Astrocyte of the spinal cord (primary cell): ENCODE measurements at regions not wholly inside any gene's neighbourhood (a gene's known extent, or its start where the extent isn't known, plus 50 kb on each side); places are given as distances from the start of the nearest gene placed in this dataset.
"Not testable (repeated sequence)": the region's sequence is repeated elsewhere in the genome, so short reads cannot be mapped to it uniquely, and the experiment has no call there.

Experiments
- DNase-seq: peaks from one replicate; pipeline ENCODE4 v3.0.0; 2011; ENCODE audit warnings: low read depth, low spot score
- H3K4me3 ChIP-seq: 2 replicates; pipeline ENCODE4 v1.5.1; 2011; ENCODE audit warnings: low read depth, mild to moderate bottlenecking, low read length, moderate library complexity
- in situ Hi-C: cut with HindIII; loops from 2 replicates; pipeline ENCODE4 v1.10.0; 2017; ENCODE audit warnings: low sequenced_read_pairs
- TF ChIP-seq, protein P1 (sequence below): IDR thresholded peaks from 2 replicates; pipeline ENCODE4 v1.5.1; 2012; ENCODE audit warnings: low read depth, mild to moderate bottlenecking, low read length, inconsistent platforms

DNA sequence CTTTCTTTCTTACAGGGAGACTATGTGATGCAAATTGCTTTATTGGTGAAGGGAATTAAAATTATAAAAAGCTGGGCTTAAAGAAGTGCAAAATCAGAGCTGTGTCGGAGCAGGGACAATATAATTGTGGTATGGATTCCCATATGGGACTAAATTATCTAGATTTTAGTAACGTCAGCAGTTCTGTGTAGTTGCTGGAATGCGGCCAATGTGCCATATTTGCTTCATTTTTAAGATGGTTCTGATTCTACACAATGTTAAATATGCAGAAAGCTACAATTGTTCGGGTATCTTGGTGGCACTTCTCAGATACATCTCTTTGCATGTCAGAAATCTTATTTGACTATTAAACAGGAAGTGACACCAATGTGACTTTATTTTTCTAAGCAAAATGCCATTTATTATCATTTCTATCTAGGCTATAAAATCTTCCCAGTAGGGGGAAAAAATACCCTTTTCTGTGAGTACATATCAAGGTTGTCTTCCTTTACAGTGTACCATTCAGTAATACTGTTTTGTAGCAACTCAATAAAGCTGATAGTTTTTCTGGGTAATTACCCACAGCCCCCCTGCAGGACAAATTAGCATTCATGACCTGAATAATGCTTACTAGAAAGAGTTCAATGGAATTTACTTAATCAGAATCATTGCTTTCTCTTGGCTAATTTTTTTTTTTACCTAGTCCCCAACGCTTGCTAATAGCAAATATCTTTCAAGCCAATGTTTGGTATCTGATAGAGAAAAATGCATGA lies 288.3 kb upstream of the ADGRL2 start:
- in situ Hi-C loops: no loop called here
- no peak for DNase-seq
- no peak overlapping the region for H3K4me3 ChIP-seq
- TF ChIP-seq, protein P1, sequence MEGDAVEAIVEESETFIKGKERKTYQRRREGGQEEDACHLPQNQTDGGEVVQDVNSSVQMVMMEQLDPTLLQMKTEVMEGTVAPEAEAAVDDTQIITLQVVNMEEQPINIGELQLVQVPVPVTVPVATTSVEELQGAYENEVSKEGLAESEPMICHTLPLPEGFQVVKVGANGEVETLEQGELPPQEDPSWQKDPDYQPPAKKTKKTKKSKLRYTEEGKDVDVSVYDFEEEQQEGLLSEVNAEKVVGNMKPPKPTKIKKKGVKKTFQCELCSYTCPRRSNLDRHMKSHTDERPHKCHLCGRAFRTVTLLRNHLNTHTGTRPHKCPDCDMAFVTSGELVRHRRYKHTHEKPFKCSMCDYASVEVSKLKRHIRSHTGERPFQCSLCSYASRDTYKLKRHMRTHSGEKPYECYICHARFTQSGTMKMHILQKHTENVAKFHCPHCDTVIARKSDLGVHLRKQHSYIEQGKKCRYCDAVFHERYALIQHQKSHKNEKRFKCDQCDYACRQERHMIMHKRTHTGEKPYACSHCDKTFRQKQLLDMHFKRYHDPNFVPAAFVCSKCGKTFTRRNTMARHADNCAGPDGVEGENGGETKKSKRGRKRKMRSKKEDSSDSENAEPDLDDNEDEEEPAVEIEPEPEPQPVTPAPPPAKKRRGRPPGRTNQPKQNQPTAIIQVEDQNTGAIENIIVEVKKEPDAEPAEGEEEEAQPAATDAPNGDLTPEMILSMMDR: no peak

DNA sequence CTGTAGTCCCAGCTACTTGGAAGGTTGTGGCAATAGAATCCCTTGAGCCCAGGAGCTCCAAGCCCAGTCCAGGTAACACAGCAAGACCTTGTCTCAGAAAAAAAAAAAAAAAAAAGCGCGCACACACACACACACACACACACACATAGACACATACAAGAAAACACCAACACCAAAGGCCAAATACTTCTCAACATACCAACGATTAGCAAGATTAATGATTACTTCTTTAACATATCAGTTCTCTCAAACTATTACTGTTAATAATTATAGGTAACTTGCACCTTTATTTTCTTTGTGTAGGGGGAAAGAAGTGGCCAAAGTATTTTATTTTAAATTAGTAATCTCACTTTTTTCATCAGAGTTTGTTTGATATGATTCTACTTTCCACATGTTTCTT lies 289.5 kb upstream of the ADGRL2 start:
- in situ Hi-C loops: no loop called here
- DNase-seq: no peak
- H3K4me3 ChIP-seq: no peak overlapping the region
- TF ChIP-seq, protein P1: no peak

DNA sequence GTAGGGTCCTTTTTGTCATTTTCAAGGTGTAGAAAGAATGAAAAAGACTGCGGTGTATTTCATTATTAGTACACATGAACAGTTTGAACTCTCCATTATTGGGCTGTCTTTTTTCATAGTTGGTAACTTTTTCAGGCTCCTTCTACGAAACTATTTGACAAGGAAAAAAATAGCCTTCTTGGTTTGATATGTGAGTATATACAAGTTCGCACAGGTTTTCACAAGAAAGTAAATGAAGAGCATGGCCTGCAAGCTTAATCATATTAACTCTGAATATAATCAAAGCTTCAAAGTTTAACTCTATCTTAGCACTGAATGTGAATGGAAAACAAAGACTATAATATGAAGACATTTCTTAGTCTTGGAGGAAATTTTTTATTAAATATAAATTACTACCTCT lies 290.0 kb upstream of the ADGRL2 start:
- no peak for DNase-seq
- in situ Hi-C loops: no loop called here
- TF ChIP-seq, protein P1: no peak
- H3K4me3 ChIP-seq: no peak overlapping the region

DNA sequence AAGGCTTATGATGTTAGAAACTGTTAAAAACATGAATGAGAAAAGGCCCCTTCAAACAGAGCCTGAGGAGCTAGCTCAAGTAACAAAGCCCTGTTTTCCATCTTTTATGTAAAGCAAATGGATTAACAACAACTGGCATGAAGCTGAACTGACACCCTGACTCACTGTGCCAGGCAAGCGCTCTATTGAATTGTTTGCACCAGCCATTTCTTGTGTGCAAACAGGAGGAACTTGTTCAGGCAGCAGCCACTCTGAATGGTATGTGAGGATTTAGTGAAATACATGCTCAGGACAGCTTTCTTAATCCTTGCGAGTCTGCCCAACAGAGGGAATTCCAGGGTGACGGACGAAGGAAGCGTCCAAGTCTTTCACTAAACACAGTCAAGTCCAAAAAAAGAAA lies 291.1 kb upstream of the ADGRL2 start:
- no peak overlapping the region for H3K4me3 ChIP-seq
- in situ Hi-C loops: no loop called here
- DNase-seq: no peak
- TF ChIP-seq, protein P1: no peak

DNA sequence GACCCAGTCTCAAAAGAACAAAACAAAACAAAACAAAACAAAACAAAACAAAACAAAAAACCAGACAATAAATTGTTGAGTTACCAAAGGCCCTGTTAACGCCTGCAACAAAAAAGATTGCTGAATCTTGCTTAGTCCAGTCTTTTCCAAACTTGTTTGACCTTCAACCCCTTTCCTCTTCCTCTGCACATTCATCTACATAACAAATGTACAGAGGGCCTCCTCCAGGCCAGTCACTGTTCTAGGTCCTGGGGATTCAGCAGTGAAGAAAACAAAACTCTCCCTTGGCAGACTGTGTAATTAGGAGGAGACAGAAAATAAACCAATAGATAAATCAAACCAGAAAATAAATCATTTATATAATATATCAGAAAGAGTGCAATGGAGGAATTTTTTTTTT lies 294.0 kb upstream of the ADGRL2 start:
- no peak for DNase-seq
- in situ Hi-C loops: no loop called here
- no peak overlapping the region for H3K4me3 ChIP-seq
- TF ChIP-seq, protein P1: no peak

DNA sequence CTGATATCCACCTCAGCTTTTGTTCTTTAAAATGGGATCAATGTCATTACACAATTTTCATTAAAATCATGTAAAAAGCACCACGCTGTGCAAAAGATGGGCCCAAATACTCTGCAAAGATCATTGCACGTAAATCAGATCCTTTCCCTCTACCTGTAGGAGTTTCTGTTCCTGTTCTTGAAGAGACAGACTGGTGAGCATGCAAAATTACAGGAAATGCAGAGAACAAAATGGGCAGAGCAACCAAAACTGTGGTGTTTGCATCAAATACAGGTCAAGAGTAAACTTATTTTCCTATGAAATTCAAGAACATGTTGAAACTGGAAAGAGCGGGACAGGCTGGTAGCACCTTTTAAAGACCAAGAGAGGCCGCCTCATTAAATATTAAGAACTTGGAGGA lies 294.9 kb upstream of the ADGRL2 start:
- no peak overlapping the region for H3K4me3 ChIP-seq
- in situ Hi-C loops: no loop called here
- TF ChIP-seq, protein P1: no peak
- DNase-seq: no peak

DNA sequence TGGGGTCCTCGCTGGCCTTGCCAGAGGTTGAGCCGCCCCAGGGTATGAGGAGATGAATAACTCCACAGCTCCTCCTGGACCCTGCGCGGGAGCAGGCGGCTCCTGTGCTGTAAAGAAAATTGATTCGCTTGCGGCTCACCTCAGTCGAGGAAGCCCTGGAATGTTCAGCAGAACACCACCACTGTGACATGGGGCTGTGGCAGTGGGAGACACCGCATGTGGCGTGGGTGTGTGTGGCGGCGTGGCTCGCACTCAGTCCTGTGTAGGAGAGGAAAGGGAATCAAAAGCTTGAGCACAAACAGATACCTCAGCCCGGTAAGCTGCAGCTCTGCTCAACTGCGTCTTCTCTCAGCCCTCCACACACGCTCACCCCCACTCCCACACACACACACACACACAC lies 295.9 kb upstream of the ADGRL2 start:
- DNase-seq, H3K4me3 ChIP-seq, in situ Hi-C loops: not testable (repeated sequence)

DNA sequence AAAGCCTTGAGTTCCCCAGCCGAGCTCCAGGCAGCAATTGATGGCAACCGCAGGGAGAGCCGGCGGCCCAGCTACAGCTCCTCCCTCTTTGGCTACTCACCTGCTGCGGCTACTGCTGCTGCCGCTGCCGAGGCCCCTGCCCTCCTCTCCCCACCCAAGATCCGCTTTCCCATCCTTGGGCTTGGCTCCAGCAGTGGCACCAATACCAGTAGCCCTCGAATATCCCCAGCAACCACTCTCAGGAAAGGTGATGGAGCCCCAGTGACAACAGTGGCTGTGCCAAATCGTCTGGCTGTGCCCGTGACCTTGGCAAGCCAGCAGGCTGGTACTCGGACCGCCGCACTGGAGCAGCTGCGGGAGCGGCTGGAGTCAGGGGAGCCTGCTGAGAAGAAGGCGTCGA lies 298.0 kb upstream of the ADGRL2 start:
- H3K4me3 ChIP-seq, DNase-seq, in situ Hi-C loops: not testable (repeated sequence)

DNA sequence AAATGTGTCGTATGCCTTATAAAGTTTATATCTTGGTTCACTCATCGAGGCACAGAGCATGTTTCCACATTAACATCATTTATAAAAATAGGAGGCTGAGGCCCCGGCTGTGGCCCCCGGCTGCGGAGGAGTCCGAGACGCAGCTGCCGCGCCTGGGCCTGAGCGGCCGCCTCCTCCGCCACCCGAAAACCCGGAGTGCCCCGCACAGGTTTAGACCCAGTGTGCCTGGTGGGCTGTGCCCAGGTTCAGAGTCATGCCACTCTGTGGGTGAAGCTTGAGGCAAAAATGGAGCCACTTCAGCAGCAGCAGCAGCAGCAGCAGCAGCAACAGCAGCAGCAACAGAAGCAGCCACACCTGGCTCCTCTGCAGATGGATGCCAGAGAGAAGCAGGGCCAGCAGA lies 299.2 kb upstream of the ADGRL2 start:
- H3K4me3 ChIP-seq, DNase-seq, in situ Hi-C loops: not testable (repeated sequence)
